Bronchial epithelial cell (primary cell): ENCODE measurements at regions not wholly inside any gene's neighbourhood (a gene's known extent, or its start where the extent isn't known, plus 50 kb on each side); places are given as distances from the start of the nearest gene placed in this dataset.

ENCODE experiments used
- DNase-seq: peaks from one replicate; pipeline ENCODE4 v3.0.0-alpha.2; 2010; ENCODE audit warnings: low read depth
- FAIRE-seq: peaks from 2 replicates; lab custom pipeline; 2011; peaks lifted over from hg19 to GRCh38; lab: Jason Lieb, UNC
- H3K27me3 ChIP-seq: 2 replicates; pipeline ENCODE4 v1.5.1; 2011; ENCODE audit warnings: low read length; ENCODE audit not compliant: control insufficient read depth, insufficient read depth
- H3K36me3 ChIP-seq: 2 replicates; pipeline ENCODE4 v1.5.1; 2011; ENCODE audit warnings: low read length; ENCODE audit not compliant: control insufficient read depth, insufficient read depth
- H3K4me3 ChIP-seq: 2 replicates; pipeline ENCODE4 v1.5.1; 2011; ENCODE audit warnings: mild to moderate bottlenecking, low read depth, low read length, control low read depth
- TF ChIP-seq, protein P1 (sequence below): IDR thresholded peaks from 2 replicates; pipeline ENCODE4 v1.5.1; 2011; ENCODE audit warnings: mild to moderate bottlenecking, moderate library complexity, low read length, control low read depth, inconsistent platforms; ENCODE audit not compliant: insufficient read depth, severe bottlenecking

DNA sequence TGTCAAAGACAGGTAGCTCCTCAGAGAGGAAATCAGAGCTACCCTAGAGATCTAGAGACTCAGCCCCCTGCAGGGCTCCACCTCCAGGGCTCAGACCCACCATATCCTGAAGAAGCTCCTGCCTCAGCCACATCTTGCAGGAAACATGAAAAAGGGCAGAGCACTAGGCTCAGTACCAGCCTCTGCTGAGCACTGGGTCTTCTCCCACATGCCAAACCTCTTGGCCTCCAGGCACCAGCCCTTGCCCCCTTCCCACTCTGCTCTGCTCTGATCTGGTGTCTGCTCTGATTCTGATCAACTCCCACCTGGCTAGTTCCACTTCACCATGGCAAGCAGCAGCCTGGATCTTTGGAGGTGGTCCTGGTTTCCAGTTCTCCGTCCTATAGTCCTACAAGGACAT lies 114.3 kb upstream of the SLC66A3 start:
- no peak for FAIRE-seq
- H3K27me3 ChIP-seq, result peaks cover 2% of the 10 kb centered on the region
- H3K4me3 ChIP-seq, result no peak overlapping the region
- no peak for DNase-seq
- no peaks in the 10 kb centered on the region for H3K36me3 ChIP-seq
- TF ChIP-seq, protein P1, sequence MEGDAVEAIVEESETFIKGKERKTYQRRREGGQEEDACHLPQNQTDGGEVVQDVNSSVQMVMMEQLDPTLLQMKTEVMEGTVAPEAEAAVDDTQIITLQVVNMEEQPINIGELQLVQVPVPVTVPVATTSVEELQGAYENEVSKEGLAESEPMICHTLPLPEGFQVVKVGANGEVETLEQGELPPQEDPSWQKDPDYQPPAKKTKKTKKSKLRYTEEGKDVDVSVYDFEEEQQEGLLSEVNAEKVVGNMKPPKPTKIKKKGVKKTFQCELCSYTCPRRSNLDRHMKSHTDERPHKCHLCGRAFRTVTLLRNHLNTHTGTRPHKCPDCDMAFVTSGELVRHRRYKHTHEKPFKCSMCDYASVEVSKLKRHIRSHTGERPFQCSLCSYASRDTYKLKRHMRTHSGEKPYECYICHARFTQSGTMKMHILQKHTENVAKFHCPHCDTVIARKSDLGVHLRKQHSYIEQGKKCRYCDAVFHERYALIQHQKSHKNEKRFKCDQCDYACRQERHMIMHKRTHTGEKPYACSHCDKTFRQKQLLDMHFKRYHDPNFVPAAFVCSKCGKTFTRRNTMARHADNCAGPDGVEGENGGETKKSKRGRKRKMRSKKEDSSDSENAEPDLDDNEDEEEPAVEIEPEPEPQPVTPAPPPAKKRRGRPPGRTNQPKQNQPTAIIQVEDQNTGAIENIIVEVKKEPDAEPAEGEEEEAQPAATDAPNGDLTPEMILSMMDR, result no peak

DNA sequence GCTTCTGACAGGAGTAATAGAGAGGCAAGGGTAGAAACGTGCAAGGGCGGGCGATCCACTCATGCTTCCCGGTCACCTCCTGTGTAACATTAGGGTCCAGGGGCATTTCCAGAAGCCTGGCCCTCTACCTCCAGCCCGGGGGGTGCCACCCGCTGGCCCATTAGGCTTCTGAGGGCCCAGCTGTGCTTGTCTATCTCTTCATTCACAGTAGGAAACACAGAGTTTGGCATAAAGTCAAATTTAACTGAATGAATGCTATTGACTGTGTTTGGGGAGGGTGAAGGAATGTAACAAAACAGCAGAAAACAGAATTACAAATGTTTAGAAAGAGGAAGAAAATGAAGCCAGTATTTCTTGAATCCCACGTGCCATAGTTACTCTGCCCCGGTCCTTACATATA lies 112.4 kb upstream of the SLC66A3 start:
- FAIRE-seq (no peak), DNase-seq (no peak)
- Histone ChIP-seq H3K36me3 (no peaks in the 10 kb centered on the region), H3K27me3 (peaks cover 2% of the 10 kb centered on the region), H3K4me3 (no peak overlapping the region)
- TF ChIP-seq, protein P1, result no peak

DNA sequence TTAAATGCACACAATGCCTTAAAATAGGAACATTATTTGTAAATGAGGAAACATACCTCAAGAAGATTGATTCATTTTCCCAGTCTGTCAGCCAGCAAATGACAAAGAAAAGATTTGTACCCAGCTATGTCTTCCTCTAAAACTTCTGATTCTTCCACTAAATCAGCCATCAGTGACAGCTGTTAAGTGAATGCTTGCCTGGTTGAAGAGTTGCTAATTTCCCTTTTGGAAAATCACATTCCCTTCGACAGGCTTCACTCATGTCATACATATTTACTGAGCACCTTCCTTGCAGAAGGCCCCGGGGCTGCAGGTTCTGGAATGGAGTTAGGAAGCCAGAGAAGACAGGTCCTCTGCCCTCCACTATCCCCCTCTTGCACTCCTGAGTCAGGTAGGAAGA lies 112.0 kb upstream of the SLC66A3 start:
- Histone ChIP-seq H3K27me3 (peaks cover 2% of the 10 kb centered on the region), H3K4me3 (no peak overlapping the region), H3K36me3 (no peaks in the 10 kb centered on the region)
- TF ChIP-seq, protein P1, result no peak
- no peak for DNase-seq
- no peak for FAIRE-seq

DNA sequence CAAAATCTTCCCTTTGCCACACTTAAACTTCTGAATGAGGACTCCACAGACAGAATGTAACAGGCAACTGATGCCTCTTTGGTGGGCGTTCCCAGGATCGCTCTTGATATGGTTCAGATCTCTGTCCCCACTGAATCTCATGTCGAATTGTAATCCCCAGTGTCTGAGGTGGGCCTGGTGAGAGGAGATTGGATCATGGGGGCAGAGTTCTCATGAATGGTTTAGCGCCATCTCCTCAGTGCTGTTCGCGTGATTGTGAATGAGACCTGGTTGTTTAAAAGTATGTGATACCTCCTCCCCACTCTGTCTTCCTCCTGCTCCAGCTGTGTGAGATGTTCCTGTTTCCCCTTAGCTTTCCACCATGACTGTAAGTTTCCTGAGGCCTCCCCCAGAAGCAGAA lies 111.1 kb upstream of the SLC66A3 start:
- Histone ChIP-seq H3K4me3 (no peak overlapping the region), H3K27me3 (peaks cover 2% of the 10 kb centered on the region), H3K36me3 (no peaks in the 10 kb centered on the region)
- TF ChIP-seq, protein P1, result no peak
- DNase-seq, result no peak
- no peak for FAIRE-seq

DNA sequence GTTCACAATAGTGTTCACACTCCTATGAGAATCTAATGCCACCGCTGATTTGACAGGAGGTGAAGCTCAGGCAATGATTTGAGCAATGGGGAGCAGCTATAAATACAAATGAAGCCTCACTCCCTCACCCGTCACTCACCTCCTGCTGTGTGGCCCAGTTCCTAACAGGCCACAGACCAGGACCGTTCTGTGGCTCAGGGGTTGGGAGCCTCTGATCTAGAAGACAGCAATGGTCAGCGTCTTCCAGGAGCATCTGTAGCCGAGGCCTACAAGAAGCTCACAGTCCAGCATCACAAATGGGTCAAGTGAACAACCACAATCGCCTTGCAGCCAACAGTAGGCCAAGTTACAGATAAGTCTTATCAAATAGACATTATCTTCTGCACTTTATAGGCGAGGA lies 110.0 kb upstream of the SLC66A3 start:
- TF ChIP-seq, protein P1, result no peak
- DNase-seq, result no peak
- FAIRE-seq, result no peak
- Histone ChIP-seq H3K4me3 (no peak overlapping the region), H3K27me3 (peaks cover 2% of the 10 kb centered on the region), H3K36me3 (no peaks in the 10 kb centered on the region)

DNA sequence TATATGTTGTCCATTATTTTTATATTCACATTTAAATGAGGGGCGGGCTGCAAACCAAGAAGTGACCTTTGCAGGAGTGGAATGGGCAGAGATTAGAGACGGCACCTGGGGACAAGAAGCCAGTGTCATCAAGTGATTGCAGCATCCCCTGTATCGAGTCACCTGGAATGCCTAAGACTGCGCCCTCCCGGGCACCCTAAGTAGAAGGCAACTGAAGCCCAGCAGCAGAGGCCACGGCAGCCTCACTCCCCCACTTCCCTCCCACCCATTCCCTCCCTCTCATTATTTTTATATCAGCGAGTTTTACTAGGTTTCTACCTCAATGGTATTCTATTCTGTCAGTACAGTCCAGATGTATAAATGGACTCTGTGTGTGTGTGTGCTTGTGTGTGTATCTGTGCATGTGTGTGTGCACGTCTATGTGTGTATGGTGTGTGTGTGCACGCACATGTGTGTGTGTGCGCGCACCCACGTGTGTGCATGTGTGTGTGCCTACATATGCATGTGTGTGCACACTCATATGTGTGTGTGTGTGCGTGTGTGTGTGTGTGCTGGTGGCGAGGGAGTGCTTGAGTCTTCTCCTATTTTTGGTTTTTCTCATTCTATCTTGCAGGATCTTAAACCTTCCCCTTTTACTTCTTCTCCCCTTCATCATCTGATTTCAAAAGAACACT lies 106.8 kb upstream of the SLC66A3 start:
- TF ChIP-seq, protein P1, result no peak
- no peaks in the 10 kb centered on the region for H3K27me3 ChIP-seq
- FAIRE-seq (no peak), DNase-seq (no peak)
- no peak overlapping the region for H3K4me3 ChIP-seq
- no peaks in the 10 kb centered on the region for H3K36me3 ChIP-seq
